ENCODE measurements at regions not wholly inside any gene's neighbourhood (a gene's known extent, or its start where the extent isn't known, plus 50 kb on each side); places are given as distances from the start of the nearest gene placed in this dataset.

- DNase-seq (ENCODE audit: low spot score) (no peak), ATAC-seq (ENCODE audit: low FRiP score) (no peak)
Measured at GRCh38 chr7:130878785-130879184, 144.8 kb upstream of the KLF14 start.

GRCh38 chr7:130879191-130879590 lies 145.2 kb upstream of the KLF14 start:
- TF ChIP-seq CTCF (IDR thresholded peaks at IDR 0.05), result no peak
- DNase-seq (ENCODE audit: low spot score), result no peak
- ATAC-seq (ENCODE audit: low FRiP score), result no peak

More at GRCh38 chr7:130878785-130879184, 144.8 kb upstream of the KLF14 start:
- TF ChIP-seq CTCF (IDR thresholded peaks at IDR 0.05), result no peak

GRCh38 chr7:130880668-130881067 lies 146.7 kb upstream of the KLF14 start:
- TF ChIP-seq CTCF (IDR thresholded peaks at IDR 0.05), result no peak
- ATAC-seq (ENCODE audit: low FRiP score) (no peak), DNase-seq (ENCODE audit: low spot score) (no peak)

- ATAC-seq (ENCODE audit: low FRiP score), result no peak
- no peak for TF ChIP-seq CTCF (IDR thresholded peaks at IDR 0.05)
- no peak for DNase-seq (ENCODE audit: low spot score)
Measured at GRCh38 chr7:130881091-130881798, 147.2 kb upstream of the KLF14 start.

- ATAC-seq (ENCODE audit: low FRiP score) (no peak), DNase-seq (ENCODE audit: low spot score) (no peak)
- TF ChIP-seq CTCF (IDR thresholded peaks at IDR 0.05), result no peak
Measured at GRCh38 chr7:130881799-130882141, 147.8 kb upstream of the KLF14 start.

- DNase-seq (ENCODE audit: low spot score), result no peak
- ATAC-seq (ENCODE audit: low FRiP score), result no peak
Measured at GRCh38 chr7:130882396-130882795, 148.4 kb upstream of the KLF14 start.

More at GRCh38 chr7:130882396-130882795, 148.4 kb upstream of the KLF14 start:
- TF ChIP-seq CTCF (IDR thresholded peaks at IDR 0.05), result no peak

Data from omental fat pad (tissue), 3 donors.